Immature natural killer cell (primary cell): ENCODE measurements at regions not wholly inside any gene's neighbourhood (a gene's known extent, or its start where the extent isn't known, plus 50 kb on each side); places are given as distances from the start of the nearest gene placed in this dataset.
A peak's percentile ranks its signal among the peaks of the same experiment; 100 is the strongest.

Source experiments
- DNase-seq, 3 donors: peaks; one replicate each; pipeline ENCODE4 v3.0.0; 2022; ENCODE audit warnings: mixed read lengths in 1 of 3
- H3K27ac Mint-ChIP-seq, 6 donors: one replicate each; pipeline ENCODE4 v1.8.0; 2020; ENCODE audit warnings: mixed read lengths in 6 of 6, mild to moderate bottlenecking in 5 of 6, inconsistent platforms in 4 of 6, moderate library complexity in 3 of 6
- H3K27me3 Mint-ChIP-seq, 3 donors: one replicate each; pipeline ENCODE4 v1.8.0; 2020 to 2021; ENCODE audit warnings: low read depth in 3 of 3, mild to moderate bottlenecking in 3 of 3, mixed read lengths in 3 of 3, moderate library complexity in 3 of 3, inconsistent platforms in 1 of 3
- H3K36me3 Mint-ChIP-seq, 3 donors: one replicate each; pipeline ENCODE4 v1.8.0; 2020; ENCODE audit warnings: mixed read lengths in 3 of 3, inconsistent platforms in 2 of 3, mild to moderate bottlenecking in 2 of 3
- H3K4me1 Mint-ChIP-seq, 2 donors: one replicate each; pipeline ENCODE4 v1.8.0; 2020; ENCODE audit warnings: inconsistent platforms in 2 of 2, mild to moderate bottlenecking in 2 of 2, mixed read lengths in 2 of 2, moderate library complexity in 1 of 2
- H3K4me3 Mint-ChIP-seq, 5 donors: one replicate each; pipeline ENCODE4 v1.8.0; 2020; ENCODE audit warnings: mild to moderate bottlenecking in 5 of 5, mixed read lengths in 5 of 5, inconsistent platforms in 3 of 5, moderate library complexity in 3 of 5
- H3K9me3 Mint-ChIP-seq, 6 donors: one replicate each; pipeline ENCODE4 v1.8.0; 2020; ENCODE audit warnings: mild to moderate bottlenecking in 6 of 6, mixed read lengths in 6 of 6, inconsistent platforms in 4 of 6, moderate library complexity in 3 of 6

DNA sequence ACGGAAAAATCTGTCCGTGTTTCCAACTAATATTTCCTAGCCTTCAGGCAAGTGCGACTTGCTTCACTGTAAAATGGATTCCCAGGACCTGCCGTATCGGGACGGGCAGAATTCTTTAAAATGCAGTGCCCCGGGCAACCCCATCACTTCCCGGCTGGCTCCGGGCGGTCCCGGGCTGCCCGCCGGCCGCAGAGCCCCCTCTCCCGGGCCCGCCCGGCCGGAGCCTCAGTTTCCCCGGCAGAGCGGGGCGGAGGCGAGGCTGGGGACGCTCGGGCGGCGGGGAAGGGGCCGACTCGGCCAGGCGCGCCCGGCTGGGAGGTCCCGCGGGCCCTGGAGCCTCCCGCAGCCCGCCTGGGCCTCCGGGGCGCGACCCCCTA lies 84.2 kb upstream of the WNT7B start:
- H3K36me3 Mint-ChIP-seq = peaks cover 3 to 9% (median 5%) of the 10 kb centered on the region in 3 donors
- H3K4me1 Mint-ChIP-seq = peaks cover 44 to 81% of the 10 kb centered on the region in 2 donors
- H3K4me3 Mint-ChIP-seq = no peak overlapping the region
- H3K27ac Mint-ChIP-seq = no peak overlapping the region
- no peaks in the 10 kb centered on the region for H3K9me3 Mint-ChIP-seq
- peaks cover 0 to 6% (median 0%) of the 10 kb centered on the region in 3 donors for H3K27me3 Mint-ChIP-seq
- no peak for DNase-seq

DNA sequence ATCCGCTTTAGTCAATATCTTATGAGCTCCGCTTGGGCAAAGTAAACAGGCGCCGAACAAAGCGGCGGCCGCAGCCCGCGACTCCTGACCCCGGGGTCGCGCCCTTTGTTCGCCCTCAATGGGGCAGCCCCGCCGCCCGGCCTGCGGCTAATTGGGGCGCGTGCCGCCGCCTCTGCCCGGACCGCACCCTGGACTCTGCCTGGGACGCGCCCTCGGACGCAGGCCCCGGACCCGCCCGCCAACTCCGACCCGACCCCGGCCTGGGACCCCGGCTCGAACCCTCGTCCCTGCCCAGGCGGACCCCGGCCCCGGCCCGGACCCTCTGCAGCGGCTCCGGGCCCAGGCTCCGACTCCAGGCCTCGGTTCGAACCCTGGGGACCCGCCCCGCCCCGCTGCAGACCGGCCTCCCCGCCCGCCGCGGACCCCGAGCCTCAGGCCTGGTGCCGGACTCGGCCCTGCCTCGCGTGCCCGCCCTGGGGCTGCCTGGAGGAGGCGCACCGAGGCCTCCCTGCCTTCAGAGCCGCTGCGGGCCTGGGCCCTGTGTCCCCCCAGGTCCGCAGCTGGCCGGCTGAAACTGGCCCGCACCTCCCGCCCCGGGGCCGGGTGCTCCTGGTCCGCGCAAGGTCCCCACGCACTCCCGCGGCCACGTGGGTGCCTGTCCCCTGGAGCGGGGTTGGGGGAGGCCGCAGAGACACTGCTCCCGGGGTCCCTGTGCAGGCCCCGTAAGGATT lies 84.7 kb upstream of the WNT7B start:
- peaks cover 0 to 5% (median 0%) of the 10 kb centered on the region in 3 donors for H3K27me3 Mint-ChIP-seq
- DNase-seq = no peak
- peaks cover 41 to 82% of the 10 kb centered on the region in 2 donors for H3K4me1 Mint-ChIP-seq
- no peak overlapping the region for H3K4me3 Mint-ChIP-seq
- peaks cover 3 to 9% (median 5%) of the 10 kb centered on the region in 3 donors for H3K36me3 Mint-ChIP-seq
- H3K9me3 Mint-ChIP-seq = no peaks in the 10 kb centered on the region
- H3K27ac Mint-ChIP-seq = no peak overlapping the region

GRCh38 chr22:46062232-46062615 lies 85.3 kb upstream of the WNT7B start:
- Mint-ChIP-seq H3K27me3 (peaks cover 0 to 4% (median 0%) of the 10 kb centered on the region in 3 donors), H3K36me3 (peaks cover 3 to 9% (median 5%) of the 10 kb centered on the region in 3 donors), H3K9me3 (no peaks in the 10 kb centered on the region), H3K4me3 (no peak overlapping the region), H3K4me1 (peaks cover 41 to 82% of the 10 kb centered on the region in 2 donors), H3K27ac (no peak overlapping the region)
- no peak for DNase-seq

- peaks cover 37 to 82% of the 10 kb centered on the region in 2 donors for H3K4me1 Mint-ChIP-seq
- peak overlapping the region in 2 of 6 donors; percentile 23 to 37 for H3K27ac Mint-ChIP-seq
Observed at GRCh38 chr22:46062971-46063631, 86.1 kb upstream of the WNT7B start.

GRCh38 chr22:46063846-46064227 lies 86.5 kb upstream of the PPARA start:
- Mint-ChIP-seq H3K36me3 (peaks cover 3 to 9% (median 5%) of the 10 kb centered on the region in 3 donors), H3K4me1 (peaks cover 36 to 82% of the 10 kb centered on the region in 2 donors), H3K9me3 (no peaks in the 10 kb centered on the region), H3K27me3 (peaks cover 0 to 4% (median under 1%) of the 10 kb centered on the region in 3 donors), H3K27ac (peak overlapping the region in 1 of 6 donors; percentile 37), H3K4me3 (no peak overlapping the region)
- no peak for DNase-seq

More at GRCh38 chr22:46062971-46063631, 86.1 kb upstream of the WNT7B start:
- no peak overlapping the region for H3K4me3 Mint-ChIP-seq
- H3K36me3 Mint-ChIP-seq = peaks cover 3 to 9% (median 5%) of the 10 kb centered on the region in 3 donors
- no peak for DNase-seq
- H3K27me3 Mint-ChIP-seq = peaks cover 0 to 4% (median 0%) of the 10 kb centered on the region in 3 donors
- H3K9me3 Mint-ChIP-seq = no peaks in the 10 kb centered on the region

DNA sequence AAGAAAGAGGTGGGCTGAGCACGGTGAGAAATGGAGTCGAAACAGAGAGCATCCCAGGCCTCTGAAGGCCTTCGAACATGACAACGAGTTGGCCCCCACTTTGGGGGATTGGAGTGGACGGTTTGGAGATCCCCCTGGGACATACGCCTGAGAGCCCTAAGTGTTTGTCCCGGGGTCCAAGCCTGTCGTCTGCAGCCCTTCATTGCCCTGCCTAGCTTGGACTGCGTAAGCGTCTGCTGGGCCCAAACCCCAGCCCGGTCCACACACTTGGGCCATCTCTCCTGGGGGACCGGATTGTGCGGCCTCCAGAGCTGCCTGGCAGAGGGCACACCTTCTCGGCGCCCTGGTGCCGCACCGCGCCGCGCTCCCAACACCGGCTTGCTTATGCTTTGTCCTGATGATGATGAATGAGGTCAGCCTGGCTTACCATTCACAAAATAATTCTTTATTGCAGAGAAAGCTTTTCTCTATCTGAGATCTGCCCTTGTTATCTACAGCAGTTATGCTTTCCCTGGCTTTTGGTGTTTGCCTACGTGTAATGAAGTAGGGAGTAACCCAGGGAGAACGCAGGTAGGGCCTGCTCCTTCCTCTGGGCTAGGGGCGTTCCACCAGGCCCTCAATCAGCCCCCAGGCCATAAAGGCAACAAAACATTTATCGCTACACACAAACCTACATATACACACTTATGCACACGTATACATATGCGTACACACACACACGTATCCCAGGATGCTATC lies 85.9 kb upstream of the PPARA start:
- no peaks in the 10 kb centered on the region for H3K9me3 Mint-ChIP-seq
- H3K4me3 Mint-ChIP-seq = no peak overlapping the region
- peaks cover 0 to 10% (median 2%) of the 10 kb centered on the region in 3 donors for H3K27me3 Mint-ChIP-seq
- no peak for DNase-seq
- peak overlapping the region in 1 of 6 donors; percentile 26 for H3K27ac Mint-ChIP-seq
- peaks cover 3 to 9% (median 5%) of the 10 kb centered on the region in 3 donors for H3K36me3 Mint-ChIP-seq
- peaks cover 38 to 83% of the 10 kb centered on the region in 2 donors for H3K4me1 Mint-ChIP-seq

- peak overlapping the region in 2 of 6 donors; percentile 21 to 71 for H3K27ac Mint-ChIP-seq
- no peak overlapping the region for H3K4me3 Mint-ChIP-seq
- H3K4me1 Mint-ChIP-seq = peaks cover 43 to 85% of the 10 kb centered on the region in 2 donors
- no peak for DNase-seq
- no peaks in the 10 kb centered on the region for H3K9me3 Mint-ChIP-seq
- peaks cover 0 to 14% (median 6%) of the 10 kb centered on the region in 3 donors for H3K27me3 Mint-ChIP-seq
- peaks cover 3 to 9% (median 5%) of the 10 kb centered on the region in 3 donors for H3K36me3 Mint-ChIP-seq
Observed at GRCh38 chr22:46064966-46065666, 85.2 kb upstream of the PPARA start.

GRCh38 chr22:46065691-46066454 lies 84.5 kb upstream of the PPARA start:
- H3K27ac Mint-ChIP-seq = peak overlapping the region in 4 of 6 donors; percentile 8 to 91 (median 67)
- H3K27me3 Mint-ChIP-seq = peaks cover 0 to 14% (median 6%) of the 10 kb centered on the region in 3 donors
- peaks cover 43 to 77% of the 10 kb centered on the region in 2 donors for H3K4me1 Mint-ChIP-seq
- no peak overlapping the region for H3K4me3 Mint-ChIP-seq
- H3K36me3 Mint-ChIP-seq = peaks cover 3 to 9% (median 5%) of the 10 kb centered on the region in 3 donors
- DNase-seq = no peak
- no peaks in the 10 kb centered on the region for H3K9me3 Mint-ChIP-seq

DNA sequence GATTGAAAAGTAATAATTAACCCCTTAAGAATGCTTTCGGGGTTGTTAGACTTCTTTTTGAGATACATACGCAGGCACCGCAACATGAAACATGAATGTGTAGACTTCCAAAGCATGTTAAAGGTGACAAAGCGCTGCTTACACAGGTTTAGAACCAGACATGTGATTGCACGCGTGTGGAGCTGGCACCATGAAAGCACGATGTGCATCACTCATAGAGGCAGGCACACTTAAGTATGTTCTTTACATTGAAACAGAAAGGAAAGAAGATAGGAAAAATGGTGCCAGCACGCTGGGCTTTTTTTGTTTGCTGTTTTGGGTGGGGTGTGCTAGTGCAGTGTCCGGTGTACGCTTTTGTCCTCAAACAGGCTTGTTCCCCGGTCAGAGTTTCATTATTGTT lies 83.6 kb upstream of the PPARA start:
- Mint-ChIP-seq H3K4me1 (peaks cover 43 to 76% of the 10 kb centered on the region in 2 donors), H3K27me3 (peaks cover 0 to 14% (median 6%) of the 10 kb centered on the region in 3 donors), H3K4me3 (peak overlapping the region; percentile 26 to 70 (median 52)), H3K27ac (peak overlapping the region; percentile 69 to 91 (median 84)), H3K36me3 (peaks cover 3 to 9% (median 5%) of the 10 kb centered on the region in 3 donors), H3K9me3 (no peaks in the 10 kb centered on the region)
- no peak for DNase-seq

- Mint-ChIP-seq H3K27ac (peak overlapping the region; percentile 69 to 91 (median 84)), H3K4me1 (peaks cover 40 to 73% of the 10 kb centered on the region in 2 donors), H3K36me3 (peaks cover 2 to 6% (median 2%) of the 10 kb centered on the region in 3 donors), H3K4me3 (peak overlapping the region; percentile 26 to 70 (median 52)), H3K9me3 (no peaks in the 10 kb centered on the region), H3K27me3 (peaks cover 0 to 14% (median 6%) of the 10 kb centered on the region in 3 donors)
- DNase-seq = no peak
Observed at GRCh38 chr22:46067159-46068111, 82.9 kb upstream of the PPARA start.

DNA sequence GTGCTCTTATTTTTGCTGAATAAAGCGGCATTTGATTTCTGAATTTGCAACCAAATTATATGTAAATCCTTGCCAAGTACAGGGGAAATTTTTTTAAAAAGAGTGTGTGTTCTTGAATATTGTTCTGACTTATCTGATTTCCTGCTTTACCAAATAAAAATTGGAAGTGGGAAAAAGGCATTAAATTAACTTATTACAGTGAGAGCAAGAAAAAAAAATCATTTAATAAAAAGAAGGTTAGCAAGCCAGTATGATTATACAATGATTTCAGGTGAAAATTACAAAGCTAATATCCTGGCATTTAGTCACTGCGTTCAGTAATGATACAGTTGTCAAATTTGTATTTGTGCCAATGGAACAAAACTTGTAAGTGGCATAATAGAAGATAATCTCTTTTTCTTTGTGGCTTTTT lies 82.1 kb upstream of the PPARA start:
- H3K4me3 Mint-ChIP-seq = no peak overlapping the region
- H3K27ac Mint-ChIP-seq = peak overlapping the region in 2 of 6 donors; percentile 62 to 90
- H3K36me3 Mint-ChIP-seq = no peaks in the 10 kb centered on the region
- no peaks in the 10 kb centered on the region for H3K9me3 Mint-ChIP-seq
- DNase-seq = no peak
- peaks cover 0 to 15% (median 6%) of the 10 kb centered on the region in 3 donors for H3K27me3 Mint-ChIP-seq
- H3K4me1 Mint-ChIP-seq = peaks cover 40 to 73% of the 10 kb centered on the region in 2 donors
